GM21381 (cell line): ENCODE measurements at regions not wholly inside any gene's neighbourhood (a gene's known extent, or its start where the extent isn't known, plus 50 kb on each side); places are given as distances from the start of the nearest gene placed in this dataset.
"Not testable (repeated sequence)": the region's sequence is repeated elsewhere in the genome, so short reads cannot be mapped to it uniquely, and the experiment has no call there.

ENCODE experiments used
- ATAC-seq: cut with Tn5 transposase; IDR thresholded peaks from one replicate; pipeline ENCODE4 v1.9.1; 2021; ENCODE audit warnings: mild to moderate bottlenecking, moderate library complexity; ENCODE audit not compliant: unreplicated experiment

DNA sequence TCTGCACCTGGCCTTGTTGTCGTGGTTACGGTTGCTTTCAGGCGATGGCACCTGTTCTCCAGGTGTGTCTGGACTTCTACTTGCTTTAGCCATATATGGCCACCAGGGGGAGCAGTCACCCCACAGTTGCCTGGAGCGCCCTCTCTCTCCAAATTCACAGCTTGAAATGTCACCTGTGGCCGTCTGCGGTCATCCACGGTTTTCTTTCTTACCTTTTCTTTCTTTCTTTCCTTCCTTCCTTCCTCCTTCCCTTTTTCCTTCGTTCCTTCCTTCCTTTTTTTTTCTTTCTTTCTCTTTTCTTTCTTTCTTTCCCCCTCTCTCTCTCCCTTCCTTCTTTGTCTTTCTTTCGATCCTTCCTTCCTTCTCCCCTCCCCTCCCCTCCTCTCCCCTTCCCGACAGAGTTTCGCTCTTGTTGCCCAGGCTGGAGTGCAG is 150.5 kb upstream of the VKORC1L1 start:
- no peak for ATAC-seq

DNA sequence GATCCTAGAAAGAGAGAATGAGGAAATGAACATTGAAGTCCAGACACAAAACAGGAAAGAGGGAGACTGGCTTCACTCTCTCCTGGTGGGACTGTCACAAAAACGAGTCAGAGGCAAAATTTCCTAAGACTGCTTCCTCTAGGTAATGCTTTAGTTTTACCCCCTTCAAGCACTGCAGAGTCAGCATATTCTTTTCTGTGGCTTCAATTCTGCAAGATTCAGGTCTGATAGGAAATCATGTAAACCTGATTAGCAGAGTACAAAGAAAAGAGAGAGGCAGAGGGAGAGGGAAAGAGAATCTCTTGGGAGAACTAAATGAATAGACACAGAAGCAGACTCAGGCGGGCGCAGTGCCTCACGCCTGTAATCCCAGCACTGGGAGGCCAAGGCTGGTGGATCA is 145.7 kb upstream of the VKORC1L1 start:
- not testable (repeated sequence) for ATAC-seq

DNA sequence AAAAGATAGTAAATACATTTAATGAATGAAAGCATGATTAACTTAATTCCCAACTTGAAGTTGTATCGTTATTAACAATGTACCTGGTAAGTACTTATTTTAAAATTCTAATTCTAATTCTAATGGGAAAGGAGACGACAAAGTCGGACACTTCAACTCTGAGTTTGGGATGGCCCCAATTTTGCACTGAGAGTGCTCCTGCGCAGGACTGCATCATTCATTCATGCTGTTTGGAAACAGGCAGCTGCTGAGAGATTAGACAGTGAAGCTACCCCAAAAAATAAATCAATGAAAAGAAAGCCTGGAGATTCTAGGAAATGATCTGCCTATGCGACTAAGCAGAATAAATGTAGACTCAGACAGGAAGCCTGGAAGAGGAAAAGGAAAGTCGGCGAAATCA is 141.7 kb upstream of the VKORC1L1 start:
- ATAC-seq, result no peak

- ATAC-seq, result no peak
Observed at GRCh38 chr7:65731562-65732035, 141.3 kb upstream of the VKORC1L1 start.

GRCh38 chr7:65744406-65744805 is 128.5 kb upstream of the VKORC1L1 start:
- no peak for ATAC-seq

GRCh38 chr7:65746398-65746669 is 126.5 kb upstream of the VKORC1L1 start:
- no peak for ATAC-seq

GRCh38 chr7:65749039-65749438 is 123.8 kb upstream of the VKORC1L1 start:
- no peak for ATAC-seq

DNA sequence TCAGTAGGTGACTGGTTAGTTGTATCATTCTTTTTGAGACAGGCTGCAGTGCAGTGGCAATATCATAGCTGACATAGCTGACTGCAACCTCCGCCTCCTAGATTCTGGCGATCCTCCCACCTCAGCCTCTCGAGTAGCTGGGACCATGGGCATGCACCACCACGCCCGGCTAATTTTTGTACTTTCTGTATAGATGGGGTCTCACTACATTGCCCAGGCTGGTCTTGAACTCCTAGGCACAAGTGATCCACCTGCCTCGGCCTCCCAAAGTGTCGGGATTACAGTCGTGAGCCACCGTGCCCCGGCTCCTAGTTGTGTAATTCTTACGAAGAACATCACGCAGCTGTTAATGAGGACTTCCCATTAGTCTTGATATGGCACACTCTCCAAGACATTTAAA is 123.4 kb upstream of the VKORC1L1 start:
- no peak for ATAC-seq

- peak; percentile 99 for ATAC-seq
Observed at GRCh38 chr7:65750511-65751344, 122.1 kb upstream of the VKORC1L1 start.

DNA sequence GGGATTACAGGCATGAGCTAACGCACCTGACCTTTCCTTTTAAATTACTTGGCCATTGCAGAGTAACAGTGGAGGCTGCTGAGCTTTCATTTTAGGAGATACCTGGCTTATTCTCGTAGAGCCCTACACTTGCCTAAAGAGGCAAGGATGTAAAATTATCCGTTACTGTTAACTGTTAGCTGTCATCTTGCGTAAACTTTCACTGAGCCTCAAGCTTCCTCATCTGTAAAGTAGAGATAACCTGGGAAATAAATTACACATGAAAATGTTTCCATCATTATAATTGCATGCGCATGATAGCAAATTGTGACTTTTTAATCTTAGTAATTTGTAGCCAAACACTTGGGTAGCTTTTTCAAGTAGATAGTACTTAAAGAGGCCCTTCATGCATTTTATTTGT is 118.8 kb upstream of the VKORC1L1 start:
- not testable (repeated sequence) for ATAC-seq

DNA sequence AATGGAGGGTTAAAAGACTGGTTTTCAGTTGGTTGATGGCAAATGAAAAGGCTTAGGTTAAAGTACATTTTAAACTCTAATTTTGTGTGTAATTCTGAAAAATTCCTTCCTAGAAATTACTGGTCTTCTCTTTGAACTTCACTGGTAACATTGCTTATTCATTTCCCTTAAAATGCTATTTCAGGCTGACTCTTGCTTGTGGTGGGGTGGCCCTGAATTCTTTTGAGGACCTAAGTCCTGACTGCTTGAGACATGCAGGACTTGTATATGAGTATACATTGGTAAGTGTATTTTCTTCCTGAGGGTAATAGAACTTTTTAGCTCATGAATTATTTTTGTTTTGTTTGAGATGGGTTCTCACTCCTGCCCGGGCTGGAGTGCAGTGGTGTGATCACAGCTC is 113.9 kb upstream of the VKORC1L1 start:
- not testable (repeated sequence) for ATAC-seq

GRCh38 chr7:65762712-65763111 is 110.2 kb upstream of the VKORC1L1 start:
- not testable (repeated sequence) for ATAC-seq

DNA sequence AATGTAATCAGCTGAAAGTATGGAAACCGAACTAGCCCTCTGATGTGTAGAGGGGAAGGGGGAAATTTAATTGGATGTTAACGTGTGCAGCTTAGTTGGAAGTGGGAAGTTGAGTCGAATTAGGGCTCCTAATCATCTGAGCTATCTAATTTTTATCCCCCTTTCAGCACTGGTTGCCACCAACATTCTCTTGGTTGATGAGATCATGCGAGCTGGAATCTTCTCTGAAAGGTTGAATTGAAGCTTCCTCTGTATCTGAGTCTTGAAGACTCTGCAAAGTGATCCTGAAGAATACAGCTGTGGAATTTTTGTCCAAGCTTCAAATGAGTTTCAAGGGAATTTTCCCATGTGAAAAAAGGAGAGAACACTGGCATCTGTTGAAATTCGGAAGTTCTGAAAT is 109.8 kb upstream of the VKORC1L1 start:
- not testable (repeated sequence) for ATAC-seq

DNA sequence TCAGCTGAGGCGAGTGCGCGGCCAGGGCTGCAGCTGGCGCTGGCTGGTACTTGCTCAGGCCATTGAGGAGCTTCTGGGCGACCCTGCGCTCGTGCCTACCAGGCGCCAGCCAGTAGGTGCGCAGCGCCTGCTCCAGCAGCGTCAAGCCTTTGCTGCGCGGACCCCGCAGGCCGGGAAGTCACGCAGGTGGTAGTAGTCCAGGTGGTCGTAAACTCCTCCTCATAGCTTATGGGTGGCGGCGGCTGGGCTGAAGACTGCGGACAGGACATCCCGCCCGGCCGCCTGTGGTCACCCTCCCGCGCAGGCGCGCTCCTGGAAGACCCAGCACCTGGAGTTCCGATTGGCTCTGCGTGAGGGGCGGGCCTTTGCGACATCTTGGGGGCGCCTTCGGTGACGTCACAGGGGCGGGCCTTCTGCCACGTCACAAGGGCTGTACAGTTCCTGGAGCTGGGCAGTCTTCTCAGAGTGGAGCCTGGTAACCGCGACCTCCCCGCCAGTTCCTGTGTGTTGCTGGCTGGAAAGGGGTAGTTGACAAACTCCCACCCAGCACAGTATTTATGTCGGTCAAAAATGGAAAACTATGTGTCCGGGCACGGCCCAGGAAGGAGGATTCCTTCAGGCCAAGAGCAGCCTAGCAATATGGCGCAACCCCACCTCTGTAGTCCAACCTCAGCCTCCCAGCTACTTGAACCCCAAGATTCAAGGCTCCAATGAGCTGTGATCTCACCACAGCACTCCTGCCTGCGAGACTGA is 102.2 kb upstream of the VKORC1L1 start:
- peak; percentile 96 for ATAC-seq

DNA sequence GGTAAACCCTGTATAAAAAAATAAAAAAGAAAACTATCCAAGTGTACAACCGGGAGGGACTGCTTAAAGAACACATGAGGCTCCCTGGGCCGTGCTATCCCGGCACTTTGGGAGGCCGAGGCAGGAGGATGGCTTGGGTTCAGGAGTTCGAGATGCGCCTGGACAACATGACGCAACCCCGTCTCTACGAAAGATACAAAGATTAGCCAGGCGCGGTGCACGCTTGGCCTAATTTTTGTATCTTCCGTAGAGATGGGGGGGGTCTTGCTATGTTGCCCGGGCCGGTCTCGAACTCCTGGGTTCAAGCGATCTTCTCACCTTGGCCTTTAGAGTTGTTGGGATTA is 101.7 kb upstream of the VKORC1L1 start:
- not testable (repeated sequence) for ATAC-seq

DNA sequence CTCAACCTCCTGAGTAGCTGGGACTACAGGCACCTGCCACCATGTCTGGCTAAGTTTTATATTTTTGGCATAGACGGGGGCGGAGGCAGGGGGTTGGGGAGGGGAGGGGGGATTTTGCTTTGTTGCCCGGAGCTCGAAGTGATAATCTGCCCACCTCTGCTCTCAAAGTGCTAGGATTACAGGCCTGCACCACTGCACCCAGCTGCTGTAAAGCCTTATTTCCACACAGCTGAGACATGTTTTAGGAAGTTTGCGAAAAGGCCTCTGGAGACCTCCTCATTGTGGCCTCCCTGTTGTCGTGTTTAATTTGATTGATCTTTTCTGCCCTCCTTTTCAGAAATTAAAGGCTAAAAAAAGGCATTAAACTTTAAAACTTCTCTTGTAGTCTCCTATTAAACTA is 96.2 kb upstream of the VKORC1L1 start:
- ATAC-seq, result not testable (repeated sequence)

GRCh38 chr7:65789943-65790342 is 82.9 kb upstream of the VKORC1L1 start:
- not testable (repeated sequence) for ATAC-seq

GRCh38 chr7:65791788-65792187 is 81.1 kb upstream of the VKORC1L1 start:
- ATAC-seq, result not testable (repeated sequence)

DNA sequence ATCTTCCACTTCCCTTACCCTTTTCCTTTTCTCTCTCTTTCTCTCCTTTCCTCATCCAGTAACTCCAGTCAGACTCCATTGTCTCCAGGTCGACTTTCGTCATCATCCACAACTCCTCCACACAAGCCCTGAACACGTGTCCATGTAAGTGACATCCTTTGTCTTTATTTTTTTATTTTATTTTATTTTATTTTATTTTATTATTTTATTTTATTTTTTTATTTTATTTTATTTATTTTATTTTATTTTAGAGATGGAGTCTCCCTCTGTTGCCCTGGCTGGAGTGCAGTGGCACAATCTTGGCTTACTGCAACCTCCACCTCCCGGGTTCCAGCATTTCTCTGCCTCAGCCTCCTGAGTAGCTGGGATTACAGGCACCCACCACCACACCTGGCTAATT is 80.1 kb upstream of the VKORC1L1 start:
- ATAC-seq, result not testable (repeated sequence)

DNA sequence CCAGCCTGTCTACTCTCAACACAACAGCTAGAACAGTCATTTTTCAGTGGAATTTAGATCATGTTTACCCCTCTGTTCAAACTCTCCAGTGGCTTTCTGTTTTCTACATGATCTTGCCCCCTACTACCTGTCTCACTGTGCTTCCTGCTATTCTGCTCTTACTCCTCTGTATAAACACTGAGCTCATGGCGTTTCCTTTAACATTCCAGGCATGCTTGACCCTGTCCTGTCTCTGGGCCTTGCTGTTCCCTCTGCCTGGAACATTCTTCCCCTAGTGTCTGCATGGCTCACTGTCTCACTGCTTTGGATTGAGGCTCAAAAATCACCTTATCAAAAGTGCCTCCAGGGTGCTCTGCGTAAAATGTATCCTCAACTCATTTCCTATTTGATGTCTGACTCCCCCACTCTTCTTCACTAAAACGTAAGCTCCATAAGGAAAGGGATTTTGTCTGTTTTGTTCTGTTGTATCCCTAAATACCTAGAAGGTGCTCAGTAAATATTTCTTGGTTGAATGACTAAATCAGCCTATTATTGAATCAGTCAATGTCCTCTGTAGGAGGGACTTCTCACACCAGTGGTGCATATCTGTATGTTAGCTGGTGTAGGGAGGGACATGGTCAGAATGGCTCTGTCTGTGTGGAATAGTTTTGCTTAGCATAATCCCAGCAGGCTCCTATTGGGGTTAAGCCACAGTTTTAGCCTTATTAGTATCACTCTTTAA is 78.0 kb upstream of the VKORC1L1 start:
- ATAC-seq, result not testable (repeated sequence)

GRCh38 chr7:65795392-65795716 is 77.5 kb upstream of the VKORC1L1 start:
- ATAC-seq, result not testable (repeated sequence)

GRCh38 chr7:65796205-65796604 is 76.7 kb upstream of the VKORC1L1 start:
- no peak for ATAC-seq
